ENCODE measurements at regions not wholly inside any gene's neighbourhood (a gene's known extent, or its start where the extent isn't known, plus 50 kb on each side); places are given as distances from the start of the nearest gene placed in this dataset.
"Not testable (repeated sequence)": the region's sequence is repeated elsewhere in the genome, so short reads cannot be mapped to it uniquely, and the experiment has no call there.

DNA sequence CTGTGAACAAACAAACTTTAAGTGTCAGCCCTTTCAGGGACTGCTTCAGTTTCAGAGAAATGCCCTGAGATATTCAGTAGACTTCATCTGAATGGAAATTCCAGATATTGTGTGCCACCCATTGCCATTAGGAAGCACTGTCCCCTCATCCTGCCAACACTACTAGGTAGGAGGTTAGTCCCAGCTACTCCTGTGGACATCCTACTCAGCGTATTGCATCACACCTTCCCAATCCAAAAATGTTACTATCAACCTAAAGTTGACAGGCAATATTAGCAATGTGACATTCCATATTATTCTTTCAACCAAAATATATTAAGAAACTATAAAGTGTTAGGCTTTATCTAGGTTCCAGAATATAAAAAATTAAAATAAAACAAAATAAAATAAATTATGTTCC lies 552.0 kb upstream of the ST8SIA4 start:
- ATAC-seq, result no peak

DNA sequence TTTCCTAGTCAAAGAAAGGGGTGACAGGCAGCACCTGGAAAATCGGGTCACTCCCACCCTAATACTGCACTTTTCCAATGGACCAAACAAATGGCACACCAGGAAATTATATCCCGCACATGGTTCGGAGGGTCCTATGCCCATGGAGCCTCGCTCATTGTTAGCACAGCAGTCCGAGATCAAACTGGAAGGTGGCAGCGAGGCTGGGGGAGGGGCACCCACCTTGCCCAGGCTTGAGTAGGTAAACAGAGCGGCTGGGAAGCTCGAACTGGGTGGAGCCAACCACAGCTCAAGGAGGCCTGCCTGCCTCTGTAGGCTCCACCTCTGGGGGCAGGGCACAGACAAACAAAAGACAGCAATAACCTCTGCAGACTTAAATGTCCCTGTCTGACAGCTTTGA lies 539.2 kb upstream of the ST8SIA4 start:
- not testable (repeated sequence) for ATAC-seq

More for the DNA sequence above, 552.0 kb upstream of the ST8SIA4 start:
- TF ChIP-seq BACH2 (CRISPR knock-in tag; IDR thresholded peaks at IDR 0.05; ENCODE audit: borderline replicate concordance), result no peak
- TF ChIP-seq, protein P1, sequence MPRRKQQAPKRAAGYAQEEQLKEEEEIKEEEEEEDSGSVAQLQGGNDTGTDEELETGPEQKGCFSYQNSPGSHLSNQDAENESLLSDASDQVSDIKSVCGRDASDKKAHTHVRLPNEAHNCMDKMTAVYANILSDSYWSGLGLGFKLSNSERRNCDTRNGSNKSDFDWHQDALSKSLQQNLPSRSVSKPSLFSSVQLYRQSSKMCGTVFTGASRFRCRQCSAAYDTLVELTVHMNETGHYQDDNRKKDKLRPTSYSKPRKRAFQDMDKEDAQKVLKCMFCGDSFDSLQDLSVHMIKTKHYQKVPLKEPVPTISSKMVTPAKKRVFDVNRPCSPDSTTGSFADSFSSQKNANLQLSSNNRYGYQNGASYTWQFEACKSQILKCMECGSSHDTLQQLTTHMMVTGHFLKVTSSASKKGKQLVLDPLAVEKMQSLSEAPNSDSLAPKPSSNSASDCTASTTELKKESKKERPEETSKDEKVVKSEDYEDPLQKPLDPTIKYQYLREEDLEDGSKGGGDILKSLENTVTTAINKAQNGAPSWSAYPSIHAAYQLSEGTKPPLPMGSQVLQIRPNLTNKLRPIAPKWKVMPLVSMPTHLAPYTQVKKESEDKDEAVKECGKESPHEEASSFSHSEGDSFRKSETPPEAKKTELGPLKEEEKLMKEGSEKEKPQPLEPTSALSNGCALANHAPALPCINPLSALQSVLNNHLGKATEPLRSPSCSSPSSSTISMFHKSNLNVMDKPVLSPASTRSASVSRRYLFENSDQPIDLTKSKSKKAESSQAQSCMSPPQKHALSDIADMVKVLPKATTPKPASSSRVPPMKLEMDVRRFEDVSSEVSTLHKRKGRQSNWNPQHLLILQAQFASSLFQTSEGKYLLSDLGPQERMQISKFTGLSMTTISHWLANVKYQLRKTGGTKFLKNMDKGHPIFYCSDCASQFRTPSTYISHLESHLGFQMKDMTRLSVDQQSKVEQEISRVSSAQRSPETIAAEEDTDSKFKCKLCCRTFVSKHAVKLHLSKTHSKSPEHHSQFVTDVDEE (CRISPR knock-in tag; IDR thresholded peaks at IDR 0.05), result no peak
- no peak for TF ChIP-seq CSDC2 (CRISPR knock-in tag; IDR thresholded peaks at IDR 0.05)
- TF ChIP-seq ZNF70 (CRISPR knock-in tag; IDR thresholded peaks at IDR 0.05), result no peak
- TF ChIP-seq, protein P2, sequence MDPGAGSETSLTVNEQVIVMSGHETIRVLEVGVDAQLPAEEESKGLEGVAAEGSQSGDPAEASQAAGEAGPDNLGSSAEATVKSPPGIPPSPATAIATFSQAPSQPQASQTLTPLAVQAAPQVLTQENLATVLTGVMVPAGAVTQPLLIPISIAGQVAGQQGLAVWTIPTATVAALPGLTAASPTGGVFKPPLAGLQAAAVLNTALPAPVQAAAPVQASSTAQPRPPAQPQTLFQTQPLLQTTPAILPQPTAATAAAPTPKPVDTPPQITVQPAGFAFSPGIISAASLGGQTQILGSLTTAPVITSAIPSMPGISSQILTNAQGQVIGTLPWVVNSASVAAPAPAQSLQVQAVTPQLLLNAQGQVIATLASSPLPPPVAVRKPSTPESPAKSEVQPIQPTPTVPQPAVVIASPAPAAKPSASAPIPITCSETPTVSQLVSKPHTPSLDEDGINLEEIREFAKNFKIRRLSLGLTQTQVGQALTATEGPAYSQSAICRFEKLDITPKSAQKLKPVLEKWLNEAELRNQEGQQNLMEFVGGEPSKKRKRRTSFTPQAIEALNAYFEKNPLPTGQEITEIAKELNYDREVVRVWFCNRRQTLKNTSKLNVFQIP (CRISPR knock-in tag; IDR thresholded peaks at IDR 0.05; ENCODE audit: borderline replicate concordance, low read depth), result no peak
- TF ChIP-seq, protein P3, sequence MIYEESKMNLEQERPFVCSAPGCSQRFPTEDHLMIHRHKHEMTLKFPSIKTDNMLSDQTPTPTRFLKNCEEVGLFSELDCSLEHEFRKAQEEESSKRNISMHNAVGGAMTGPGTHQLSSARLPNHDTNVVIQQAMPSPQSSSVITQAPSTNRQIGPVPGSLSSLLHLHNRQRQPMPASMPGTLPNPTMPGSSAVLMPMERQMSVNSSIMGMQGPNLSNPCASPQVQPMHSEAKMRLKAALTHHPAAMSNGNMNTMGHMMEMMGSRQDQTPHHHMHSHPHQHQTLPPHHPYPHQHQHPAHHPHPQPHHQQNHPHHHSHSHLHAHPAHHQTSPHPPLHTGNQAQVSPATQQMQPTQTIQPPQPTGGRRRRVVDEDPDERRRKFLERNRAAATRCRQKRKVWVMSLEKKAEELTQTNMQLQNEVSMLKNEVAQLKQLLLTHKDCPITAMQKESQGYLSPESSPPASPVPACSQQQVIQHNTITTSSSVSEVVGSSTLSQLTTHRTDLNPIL (CRISPR knock-in tag; IDR thresholded peaks at IDR 0.05; ENCODE audit: low read depth), result no peak
- TF ChIP-seq ZFP30 (CRISPR knock-in tag; IDR thresholded peaks at IDR 0.05), result no peak
- TF ChIP-seq OSR1 (CRISPR knock-in tag; IDR thresholded peaks at IDR 0.05), result no peak
- TF ChIP-seq ZNF8 (CRISPR knock-in tag; IDR thresholded peaks at IDR 0.05), result no peak
- no peak for TF ChIP-seq ZC3H10 (CRISPR knock-in tag; IDR thresholded peaks at IDR 0.05)
- TF ChIP-seq, protein P4, sequence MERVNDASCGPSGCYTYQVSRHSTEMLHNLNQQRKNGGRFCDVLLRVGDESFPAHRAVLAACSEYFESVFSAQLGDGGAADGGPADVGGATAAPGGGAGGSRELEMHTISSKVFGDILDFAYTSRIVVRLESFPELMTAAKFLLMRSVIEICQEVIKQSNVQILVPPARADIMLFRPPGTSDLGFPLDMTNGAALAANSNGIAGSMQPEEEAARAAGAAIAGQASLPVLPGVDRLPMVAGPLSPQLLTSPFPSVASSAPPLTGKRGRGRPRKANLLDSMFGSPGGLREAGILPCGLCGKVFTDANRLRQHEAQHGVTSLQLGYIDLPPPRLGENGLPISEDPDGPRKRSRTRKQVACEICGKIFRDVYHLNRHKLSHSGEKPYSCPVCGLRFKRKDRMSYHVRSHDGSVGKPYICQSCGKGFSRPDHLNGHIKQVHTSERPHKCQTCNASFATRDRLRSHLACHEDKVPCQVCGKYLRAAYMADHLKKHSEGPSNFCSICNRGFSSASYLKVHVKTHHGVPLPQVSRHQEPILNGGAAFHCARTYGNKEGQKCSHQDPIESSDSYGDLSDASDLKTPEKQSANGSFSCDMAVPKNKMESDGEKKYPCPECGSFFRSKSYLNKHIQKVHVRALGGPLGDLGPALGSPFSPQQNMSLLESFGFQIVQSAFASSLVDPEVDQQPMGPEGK (CRISPR knock-in tag; IDR thresholded peaks at IDR 0.05; ENCODE audit: borderline replicate concordance), result no peak
- no peak for TF ChIP-seq ZFP3 (CRISPR knock-in tag; IDR thresholded peaks at IDR 0.05)

DNA sequence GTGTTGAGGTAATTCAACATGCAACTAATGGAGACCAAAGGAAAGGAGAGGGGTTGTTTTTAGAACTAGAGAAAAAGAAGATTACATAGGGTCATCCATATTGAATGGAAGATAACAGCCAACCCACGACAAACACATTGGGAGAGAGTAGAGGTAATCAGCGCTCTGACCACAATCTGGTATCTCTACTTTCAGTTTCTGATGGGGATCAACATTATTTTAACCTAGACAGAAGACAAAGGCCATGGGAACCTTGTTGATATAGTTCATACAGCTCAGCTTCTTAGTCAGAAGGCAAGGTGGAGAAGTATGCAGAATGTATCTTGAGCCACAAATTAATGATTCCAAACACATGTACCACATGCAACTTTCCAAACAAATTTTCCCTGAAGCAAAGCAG lies 537.1 kb upstream of the ST8SIA4 start:
- TF ChIP-seq, protein P3 (CRISPR knock-in tag; IDR thresholded peaks at IDR 0.05; ENCODE audit: low read depth), result no peak
- no peak for TF ChIP-seq ISL1 (CRISPR knock-in tag; IDR thresholded peaks at IDR 0.05)
- no peak for TF ChIP-seq ZNF565 (CRISPR knock-in tag; conservative IDR thresholded peaks at IDR 0.05; ENCODE audit: low read depth)
- TF ChIP-seq ARNTL (CRISPR knock-in tag; IDR thresholded peaks at IDR 0.05; ENCODE audit: borderline replicate concordance, low read depth), result no peak
- no peak for ATAC-seq

DNA sequence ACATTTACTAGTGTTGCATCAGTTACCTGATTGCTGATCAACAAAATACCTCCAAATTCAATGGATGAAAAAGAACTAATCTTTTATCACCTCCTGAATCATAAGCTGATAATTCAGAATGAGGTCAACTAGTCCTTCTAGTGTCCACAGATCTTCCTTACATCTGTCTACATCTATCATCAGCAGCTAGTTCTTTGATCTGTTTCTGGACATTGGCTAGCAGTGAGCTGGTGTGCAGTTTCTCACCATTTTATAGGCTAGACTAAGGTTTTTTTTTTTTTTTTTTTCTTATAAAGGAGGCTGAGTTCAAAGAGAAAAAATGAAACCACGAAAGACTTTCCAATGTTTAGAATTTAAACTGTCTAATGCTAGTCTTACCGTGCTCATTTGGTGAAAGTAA lies 534.3 kb upstream of the ST8SIA4 start:
- ATAC-seq, result no peak
- TF ChIP-seq, protein P2 (CRISPR knock-in tag; IDR thresholded peaks at IDR 0.05; ENCODE audit: borderline replicate concordance, low read depth), result no peak
- no peak for TF ChIP-seq OSR1 (CRISPR knock-in tag; IDR thresholded peaks at IDR 0.05)
- no peak for TF ChIP-seq ARNTL (CRISPR knock-in tag; IDR thresholded peaks at IDR 0.05; ENCODE audit: borderline replicate concordance, low read depth)
- TF ChIP-seq, protein P4 (CRISPR knock-in tag; IDR thresholded peaks at IDR 0.05; ENCODE audit: borderline replicate concordance), result no peak
- TF ChIP-seq PPARA (CRISPR knock-in tag; IDR thresholded peaks at IDR 0.05; ENCODE audit: borderline replicate concordance), result no peak
- TF ChIP-seq, protein P3 (CRISPR knock-in tag; IDR thresholded peaks at IDR 0.05; ENCODE audit: low read depth), result no peak
- no peak for TF ChIP-seq ZNF8 (CRISPR knock-in tag; IDR thresholded peaks at IDR 0.05)
- TF ChIP-seq SNAI2 (CRISPR knock-in tag; IDR thresholded peaks at IDR 0.05), result no peak
- TF ChIP-seq ZFP3 (CRISPR knock-in tag; IDR thresholded peaks at IDR 0.05), result no peak
